IMR-90 (cell line): ENCODE measurements at regions not wholly inside any gene's neighbourhood (a gene's known extent, or its start where the extent isn't known, plus 50 kb on each side); places are given as distances from the start of the nearest gene placed in this dataset.

ENCODE experiments used
- ATAC-seq: fragments of 200-7000 bp; cut with Tn5 transposase; 2 replicates; pipeline ENCODE4 v1.9.1; 2020; ENCODE audit warnings: low read depth, mild to moderate bottlenecking, moderate library complexity
- BruUV-seq: library from RNA; stranded (reverse); fragments of 400-500 nt; replicated peaks from 2 replicates; lab custom pipeline; 2021; lab: Mats Ljungman, UMichigan
- CTCF ChIA-PET: fragments of 300-600 bp; formaldehyde crosslinking; extraction: SDS; loops from one replicate; lab custom pipeline; 2021; ENCODE audit warnings: antibody characterized with exemption; lab: Yijun Ruan, JAX
- POLR2A ChIA-PET: fragments of 300-600 bp; sonication (Branson Sonifier 250); formaldehyde crosslinking; loops from one replicate; lab custom pipeline; 2022; ENCODE audit warnings: antibody characterized with exemption; ENCODE audit not compliant: unreplicated experiment; lab: Charles Lee
- DNase-seq: peaks from one replicate; pipeline ENCODE4 v3.0.0; 2013
- H2AFZ ChIP-seq: replicated peaks from 2 replicates; pipeline ENCODE3; 2013; ENCODE audit warnings: low read length, mild to moderate bottlenecking; ENCODE audit not compliant: poor library complexity
- H2AK5ac ChIP-seq: 2 replicates; pipeline ENCODE4 v1.6.1; 2013; ENCODE audit warnings: low read depth, low read length, inconsistent platforms
- H2AK9ac ChIP-seq: replicated peaks from 2 replicates; pipeline ENCODE3; 2013; ENCODE audit warnings: mild to moderate bottlenecking, low read depth, low read length, moderate library complexity; ENCODE audit not compliant: poor library complexity
- H2BK120ac ChIP-seq: 2 replicates; pipeline ENCODE4 v1.6.1; 2013; ENCODE audit warnings: low read depth, low read length, inconsistent platforms
- H2BK15ac ChIP-seq: 3 replicates; pipeline ENCODE4 v1.6.1; 2013; ENCODE audit warnings: low read depth, low read length, inconsistent platforms
- H2BK20ac ChIP-seq: 2 replicates; pipeline ENCODE4 v1.6.1; 2013; ENCODE audit warnings: low read depth, mild to moderate bottlenecking, inconsistent platforms, low read length, moderate library complexity
- H2BK5ac ChIP-seq: 2 replicates; pipeline ENCODE4 v1.6.1; 2013; ENCODE audit warnings: mild to moderate bottlenecking, low read depth, low read length, inconsistent platforms; ENCODE audit not compliant: poor library complexity, severe bottlenecking
- H3K14ac ChIP-seq: replicated peaks from 2 replicates; pipeline ENCODE4 v1.6.1; 2013; ENCODE audit warnings: low read depth, low read length, inconsistent platforms
- H3K18ac ChIP-seq: 2 replicates; pipeline ENCODE4 v1.6.1; 2013; ENCODE audit warnings: low read depth, low read length, control low read depth
- H3K23ac ChIP-seq: 2 replicates; pipeline ENCODE4 v1.6.1; 2013; ENCODE audit warnings: low read depth, low read length, inconsistent platforms
- H3K27ac ChIP-seq: 2 replicates; pipeline ENCODE4 v1.5.1; 2013; ENCODE audit warnings: mild to moderate bottlenecking, control low read depth, low read length; ENCODE audit not compliant: insufficient read depth
- H3K27me3 ChIP-seq: 2 replicates; pipeline ENCODE4 v1.6.1; 2013; ENCODE audit warnings: low read length; ENCODE audit not compliant: control insufficient read depth, insufficient read depth
- H3K36me3 ChIP-seq: 2 replicates; pipeline ENCODE4 v1.6.1; 2013; ENCODE audit warnings: low read length, mixed read lengths; ENCODE audit not compliant: control insufficient read depth, insufficient read depth
- H3K4ac ChIP-seq: 2 replicates; pipeline ENCODE4 v1.6.1; 2013; ENCODE audit warnings: low read depth, low read length, inconsistent platforms
- H3K4me1 ChIP-seq: 2 replicates; pipeline ENCODE4 v1.6.1; 2013; ENCODE audit warnings: low read length, mixed read lengths; ENCODE audit not compliant: control insufficient read depth, insufficient read depth
- H3K4me2 ChIP-seq: 2 replicates; pipeline ENCODE4 v1.6.1; 2013; ENCODE audit warnings: low read depth, mild to moderate bottlenecking, control low read depth, low read length, moderate library complexity
- H3K4me3 ChIP-seq: 2 replicates; pipeline ENCODE4 v1.5.1; 2013; ENCODE audit warnings: low read depth, mild to moderate bottlenecking, control low read depth, low read length, moderate library complexity; ENCODE audit not compliant: insufficient read depth
- H3K56ac ChIP-seq: 2 replicates; pipeline ENCODE4 v1.6.1; 2013; ENCODE audit warnings: low read length, inconsistent platforms; ENCODE audit not compliant: insufficient read depth; ENCODE audit errors: extremely low read depth
- H3K79me1 ChIP-seq, 2 experiments: 2 replicates each; pipeline ENCODE4 v1.6.1; 2013; ENCODE audit warnings: low read length in 2 of 2, inconsistent platforms in 1 of 2, low read depth in 1 of 2
- H3K9ac ChIP-seq: 2 replicates; pipeline ENCODE4 v1.6.1; 2013; ENCODE audit warnings: low read depth, low read length, control low read depth
- H3K9me1 ChIP-seq: 2 replicates; pipeline ENCODE4 v1.6.1; 2013; ENCODE audit warnings: low read length, inconsistent platforms; ENCODE audit not compliant: insufficient read depth
- H3K9me3 ChIP-seq: 2 replicates; pipeline ENCODE4 v1.6.1; 2013; ENCODE audit warnings: low read length; ENCODE audit not compliant: control insufficient read depth, insufficient read depth
- H4K20me1 ChIP-seq: 2 replicates; pipeline ENCODE4 v1.6.1; 2013; ENCODE audit warnings: low read length, inconsistent platforms; ENCODE audit not compliant: insufficient read depth
- H4K5ac ChIP-seq: 2 replicates; pipeline ENCODE4 v1.6.1; 2013; ENCODE audit warnings: mild to moderate bottlenecking, low read depth, low read length, control low read depth
- H4K8ac ChIP-seq, 2 experiments: 2 replicates each; pipeline ENCODE4 v1.6.1; 2013; ENCODE audit warnings: low read depth in 2 of 2, low read length in 2 of 2, control low read depth in 1 of 2, inconsistent platforms in 1 of 2
- H4K91ac ChIP-seq: 2 replicates; pipeline ENCODE4 v1.6.1; 2013; ENCODE audit warnings: low read depth, low read length, inconsistent platforms; ENCODE audit not compliant: insufficient read depth
- RCOR1 ChIP-seq: IDR thresholded peaks from 2 replicates; pipeline ENCODE4 v1.6.1; 2012; ENCODE audit warnings: mild to moderate bottlenecking, low read length, improper control_type of control experiment; ENCODE audit not compliant: insufficient replicate concordance
- WGBS, 2 experiments: methylation state at CpG; one replicate each; pipeline versions ENCODE4 v1.1.5 to v1.1.7; 2013; ENCODE audit warnings: missing lambda C conversion rate in 2 of 2; ENCODE audit not compliant: insufficient read length in 1 of 2; ENCODE audit errors: extremely low coverage in 2 of 2; 5-methylcytosine and 5-hydroxymethylcytosine counted together
- dilution Hi-C: fragments of 300-500 bp; cut with HindIII; formaldehyde crosslinking; loops from one replicate; pipeline ENCODE4 v1.14.3; 2018; ENCODE audit warnings: low sequenced_read_pairs; ENCODE audit not compliant: unreplicated experiment
- in situ Hi-C: fragments of 300-500 bp; cut with MboI; formaldehyde crosslinking; loops from 3 replicates; pipeline ENCODE4 v1.14.3; 2019; ENCODE audit warnings: low sequenced_read_pairs, inconsistent platforms, mixed read lengths
- intact Hi-C: fragments of 100-400 bp; cut with micrococcal nuclease; formaldehyde crosslinking; loops from 2 replicates; pipeline ENCODE4 v1.10.0; 2022

GRCh38 chr2:132270255-132270654, 108.5 kb upstream of the ANKRD30BL start:
- Histone ChIP-seq H3K79me1 (no peaks in the 10 kb centered on the region), H3K27ac (no peak overlapping the region), H3K9me3 (no peaks in the 10 kb centered on the region), H3K23ac (no peak overlapping the region), H3K4me2 (no peak overlapping the region; the same call in 1 of the 2 replicates), H2AK5ac (no peak overlapping the region), H2AFZ (no peak overlapping the region), H3K56ac (no peak overlapping the region), H3K9ac (no peak overlapping the region), H2AK9ac (no peak overlapping the region), H3K27me3 (peaks cover 4% of the 10 kb centered on the region; the same call in 1 of the 2 replicates), H4K91ac (no peak overlapping the region), H3K9me1 (no peaks in the 10 kb centered on the region), H3K14ac (no peak overlapping the region), H3K4me1 (no peaks in the 10 kb centered on the region), H3K18ac (no peak overlapping the region), H2BK20ac (no peak overlapping the region), H3K4ac (no peak overlapping the region), H4K5ac (no peak overlapping the region), H4K8ac (no peak overlapping the region), H2BK120ac (no peak overlapping the region), H3K36me3 (no peaks in the 10 kb centered on the region), H4K20me1 (no peaks in the 10 kb centered on the region), H2BK5ac (no peak overlapping the region), H2BK15ac (no peak overlapping the region), H3K4me3 (no peak overlapping the region)
- in situ Hi-C loops = no loop called here
- ChIA-PET CTCF (no interaction called here), POLR2A (no interaction called here)
- dilution Hi-C loops = no loop called here
- BruUV-seq = no TSS peak
- no peak for TF ChIP-seq RCOR1
- intact Hi-C loops = no loop called here
- DNase-seq = no peak
- 89% methylated on average over 1 of the region's 1 CpG; no CpG with 5 or more reads in 1 of the 2 experiments for WGBS, 2 experiments
- no peak for ATAC-seq
